Activated T-helper 9 cell treated with anti-CD3 and anti-CD28 coated beads, Interleukin-2, amount 50 U/mL, for 16 hours (primary cell): ENCODE measurements at regions not wholly inside any gene's neighbourhood (a gene's known extent, or its start where the extent isn't known, plus 50 kb on each side); places are given as distances from the start of the nearest gene placed in this dataset.

Experiments
- DNase-seq: peaks from one replicate; pipeline ENCODE4 v3.0.0-alpha.2; 2020; ENCODE audit warnings: low read depth

DNA sequence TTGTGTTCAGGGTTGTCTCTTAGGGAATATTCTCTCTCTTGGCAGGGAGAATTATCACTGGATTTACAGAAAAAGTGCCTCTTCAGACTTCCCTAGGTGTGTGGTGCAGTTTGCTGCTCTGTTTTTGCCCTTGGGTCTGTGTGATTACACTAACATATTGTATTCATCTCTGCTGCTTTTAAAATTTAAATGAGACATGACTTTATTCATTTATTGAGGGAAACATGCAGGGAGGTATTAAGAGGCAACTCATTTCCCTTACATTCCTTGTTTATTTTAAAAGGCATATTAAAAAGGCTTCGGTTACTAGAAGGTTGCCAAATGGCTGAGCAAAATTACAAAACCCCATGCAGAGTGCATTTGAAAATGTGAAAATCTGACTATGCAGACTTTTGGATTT lies 135.1 kb upstream of the GEMIN8 start:
- DNase-seq: no peak

DNA sequence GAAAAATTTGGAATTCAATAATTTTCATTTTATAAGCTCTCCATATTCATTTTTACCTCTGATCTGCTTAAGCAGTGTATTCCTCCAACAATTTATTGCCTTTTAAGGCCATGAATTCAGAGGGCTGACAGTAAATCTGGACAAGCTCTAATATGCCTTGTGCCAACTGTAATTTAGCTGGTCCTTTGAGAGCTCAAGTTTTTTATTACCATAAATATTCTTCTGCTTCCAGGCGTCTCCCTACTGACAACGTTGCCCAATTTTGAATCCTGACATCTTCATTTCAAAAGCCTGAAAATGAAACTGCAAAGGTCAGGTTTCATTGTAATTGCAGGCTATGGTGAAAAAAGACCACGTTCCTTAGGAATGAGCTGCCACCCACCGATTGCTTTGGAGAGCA lies 95.8 kb upstream of the GEMIN8 start:
- no peak for DNase-seq

DNA sequence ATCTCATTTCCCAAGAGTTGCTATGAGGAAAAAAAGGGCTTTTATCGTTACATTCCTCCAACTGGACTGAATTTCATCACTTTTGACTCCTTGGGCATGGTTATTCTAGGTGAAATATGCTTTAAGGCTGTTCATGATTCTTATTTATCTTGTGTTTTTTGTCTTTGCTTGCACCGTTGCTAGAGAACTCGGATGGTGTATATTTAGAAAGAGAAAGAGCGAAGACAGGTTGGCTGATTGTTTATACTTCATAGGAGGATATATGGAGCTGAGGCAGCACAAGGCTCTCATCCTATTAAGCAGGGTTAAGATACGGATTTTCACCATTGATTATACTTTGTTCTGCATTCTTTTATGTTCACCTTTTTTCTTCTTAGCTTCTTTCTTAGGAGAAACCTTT lies 94.9 kb upstream of the GEMIN8 start:
- DNase-seq: no peak

DNA sequence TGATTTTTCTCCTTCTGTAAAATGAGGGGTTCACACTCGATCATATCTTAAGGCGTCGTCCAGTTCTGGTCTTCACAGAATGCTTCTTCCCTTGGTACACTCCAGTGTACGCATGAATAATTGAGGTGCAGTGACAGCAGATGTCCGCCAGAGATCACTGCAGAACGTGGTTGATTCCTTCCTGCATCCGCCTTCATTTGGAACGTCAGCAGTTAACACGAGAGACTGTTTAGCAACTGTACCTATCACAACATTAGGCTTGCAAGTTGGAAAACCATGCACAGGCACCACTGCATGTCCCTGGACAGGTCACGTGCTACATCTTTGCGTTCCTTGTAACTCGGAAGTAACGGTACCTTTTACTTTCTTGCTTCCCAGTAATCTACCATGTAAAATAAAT lies 66.0 kb upstream of the GEMIN8 start:
- peak; percentile 2 for DNase-seq

DNA sequence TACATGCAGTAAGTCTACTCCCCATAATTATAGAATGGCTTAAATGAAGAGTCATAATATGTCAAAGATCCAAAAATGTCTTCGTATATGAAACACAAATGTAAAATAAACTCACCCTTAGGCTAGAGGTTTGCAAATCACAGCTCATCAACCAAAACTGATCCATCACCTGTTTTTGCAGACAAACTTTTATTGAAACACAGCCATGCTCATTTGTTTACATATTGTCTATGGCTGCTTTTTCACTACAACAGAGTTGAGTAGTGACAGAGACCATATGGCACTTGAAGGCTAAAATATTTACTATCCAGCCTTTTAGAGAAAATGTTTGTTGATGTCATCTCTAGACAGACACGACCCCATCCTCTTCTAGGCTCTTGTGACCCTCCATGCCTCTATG lies 64.5 kb upstream of the GEMIN8 start:
- DNase-seq: no peak

DNA sequence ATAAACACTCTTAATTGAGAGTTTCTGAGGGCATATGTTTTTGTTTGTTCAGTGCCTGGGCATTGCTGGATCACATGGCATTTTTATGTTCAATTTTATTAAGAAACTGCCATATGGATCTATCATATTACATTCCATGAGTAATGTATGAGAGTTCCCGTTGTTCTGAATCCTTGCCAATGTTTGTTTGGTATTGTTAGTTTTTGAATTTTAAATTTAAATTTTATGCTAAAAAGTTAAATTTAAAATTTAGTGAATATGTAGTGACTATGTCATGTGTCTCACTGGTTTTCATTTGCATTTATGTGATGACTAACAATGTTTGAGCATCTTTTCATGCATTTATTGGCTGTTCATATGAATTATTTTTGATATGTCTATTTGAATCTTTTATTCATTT lies 54.8 kb upstream of the GEMIN8 start:
- DNase-seq: no peak

DNA sequence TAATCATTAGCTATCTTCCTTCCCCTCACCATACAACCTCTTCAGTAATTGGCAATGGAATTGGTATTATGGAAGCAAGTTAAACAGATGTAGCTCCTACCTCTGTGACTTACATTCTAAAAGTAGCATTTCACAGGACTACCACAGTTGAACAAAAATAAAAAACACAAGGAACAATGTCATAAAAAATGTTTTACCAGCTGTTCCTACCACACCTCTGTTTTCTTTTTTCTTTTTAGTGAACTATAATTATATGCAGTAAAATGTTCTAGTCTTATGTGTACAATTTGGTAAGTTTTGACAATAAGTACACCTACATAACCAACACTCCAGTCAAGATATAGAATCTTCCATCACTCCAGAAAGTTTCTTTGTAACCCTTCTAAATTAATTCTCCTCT lies 54.1 kb upstream of the GEMIN8 start:
- no peak for DNase-seq

DNA sequence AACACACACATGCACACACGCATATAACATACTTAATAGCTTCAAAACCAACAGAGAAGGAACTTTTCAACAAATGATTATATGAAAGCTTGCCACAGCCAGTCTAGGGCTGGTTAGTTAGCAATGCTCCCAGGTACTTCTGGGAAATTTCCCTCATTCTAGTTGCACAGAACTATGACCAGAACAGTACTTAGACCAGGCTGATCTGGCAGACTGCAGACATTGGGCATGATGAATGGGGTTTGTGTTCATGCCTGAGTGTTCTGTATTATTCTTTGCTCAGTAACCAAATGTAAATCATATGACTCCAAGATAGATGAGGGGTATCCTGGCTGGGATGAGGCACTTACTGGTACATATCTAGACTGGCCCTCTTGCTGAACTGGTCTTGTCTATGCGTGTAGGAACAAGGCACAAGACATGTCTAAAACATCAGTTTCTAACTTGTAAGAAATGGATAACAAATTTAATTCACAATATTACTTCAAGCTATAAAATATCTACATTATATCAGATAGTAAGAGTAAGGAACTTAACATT lies 50.3 kb upstream of the GEMIN8 start:
- DNase-seq: no peak
